NOMO-1 (cell line): ENCODE measurements at regions not wholly inside any gene's neighbourhood (a gene's known extent, or its start where the extent isn't known, plus 50 kb on each side); places are given as distances from the start of the nearest gene placed in this dataset.
A peak's percentile ranks its signal among the peaks of the same experiment; 100 is the strongest.
"Not testable (repeated sequence)": the region's sequence is repeated elsewhere in the genome, so short reads cannot be mapped to it uniquely, and the experiment has no call there.

ENCODE experiments used
- DNase-seq, 2 experiments: peaks; one replicate each; lab custom pipeline; 2025; ENCODE audit not compliant: unreplicated experiment in 2 of 2; lab: John Stamatoyannopoulos, UW

GRCh38 chr3:181354140-181354539 lies 357.6 kb upstream of the SOX2 start:
- DNase-seq = no peak

DNA sequence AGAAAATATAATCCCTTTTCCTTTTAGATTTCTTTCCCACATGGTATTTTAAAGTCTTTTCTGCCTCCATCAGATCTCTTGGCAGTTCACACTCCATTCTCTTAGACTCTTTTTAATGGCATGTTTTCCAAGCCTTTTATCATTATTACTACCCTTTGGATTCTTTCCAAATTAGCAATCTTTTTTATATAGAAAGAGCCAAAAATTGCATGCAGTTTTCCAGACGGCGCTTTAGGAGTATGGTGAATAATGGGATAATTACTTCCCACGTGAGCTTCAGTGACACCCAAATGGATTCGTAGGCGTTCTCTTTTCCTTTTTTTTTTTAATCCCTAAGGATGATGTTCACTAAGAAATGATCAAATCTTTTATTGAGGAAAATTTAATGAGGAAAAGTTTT lies 354.8 kb upstream of the DNAJC19 start:
- DNase-seq = no peak

DNA sequence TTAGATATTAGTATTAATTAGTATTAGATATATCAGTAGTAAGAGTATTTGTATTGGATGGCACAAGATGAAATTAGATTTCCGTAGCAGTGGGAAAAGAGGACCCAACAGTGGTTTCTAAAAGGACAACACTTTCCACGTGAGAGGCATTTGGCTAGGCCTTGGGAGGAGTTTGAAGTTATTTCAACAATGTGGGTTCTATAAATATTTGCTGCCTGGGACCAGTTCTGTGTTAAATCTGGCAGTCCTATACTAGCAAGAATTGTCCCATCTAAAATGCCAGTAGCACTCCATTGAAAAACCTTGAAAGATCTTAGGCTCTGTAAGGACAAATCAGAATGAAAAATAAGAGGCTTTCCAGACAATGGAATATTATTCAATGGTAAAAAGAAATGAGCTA lies 347.1 kb upstream of the DNAJC19 start:
- DNase-seq = no peak

GRCh38 chr3:181333394-181333793 lies 343.9 kb upstream of the DNAJC19 start:
- no peak for DNase-seq

DNA sequence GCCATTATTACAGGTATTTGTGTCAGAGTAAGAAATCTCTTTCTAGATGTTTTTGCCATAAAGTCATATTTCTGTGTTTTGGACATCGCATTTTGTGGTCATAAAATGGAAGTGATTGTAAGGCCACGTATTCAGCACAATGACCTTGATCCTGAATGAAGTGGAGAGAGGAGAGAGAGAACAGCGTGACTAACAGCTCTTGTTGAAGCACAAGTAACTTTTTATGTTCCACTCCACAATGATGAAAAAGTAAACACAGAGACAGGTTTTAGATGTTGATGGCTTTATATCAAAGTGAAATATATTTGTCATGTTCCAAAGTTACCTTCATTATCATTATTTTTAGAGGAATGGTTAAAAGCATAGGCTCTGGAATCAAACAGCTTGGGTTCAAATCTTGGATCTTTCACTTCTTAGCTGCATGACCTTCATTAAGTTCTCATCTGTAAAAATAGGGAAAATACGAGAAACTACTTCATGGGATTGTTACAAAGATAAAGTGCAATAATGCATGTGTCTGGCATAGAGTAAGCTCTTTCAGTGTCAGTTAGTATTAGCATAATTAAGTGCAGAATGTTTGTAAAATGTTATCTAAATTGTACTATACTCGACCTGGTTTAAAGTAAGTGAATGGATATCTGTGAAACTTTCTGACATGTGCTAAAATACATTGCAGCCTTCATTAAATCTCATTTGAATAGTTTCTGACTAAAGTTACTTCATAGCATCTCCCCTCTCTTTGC lies 341.5 kb upstream of the DNAJC19 start:
- no peak for DNase-seq

DNA sequence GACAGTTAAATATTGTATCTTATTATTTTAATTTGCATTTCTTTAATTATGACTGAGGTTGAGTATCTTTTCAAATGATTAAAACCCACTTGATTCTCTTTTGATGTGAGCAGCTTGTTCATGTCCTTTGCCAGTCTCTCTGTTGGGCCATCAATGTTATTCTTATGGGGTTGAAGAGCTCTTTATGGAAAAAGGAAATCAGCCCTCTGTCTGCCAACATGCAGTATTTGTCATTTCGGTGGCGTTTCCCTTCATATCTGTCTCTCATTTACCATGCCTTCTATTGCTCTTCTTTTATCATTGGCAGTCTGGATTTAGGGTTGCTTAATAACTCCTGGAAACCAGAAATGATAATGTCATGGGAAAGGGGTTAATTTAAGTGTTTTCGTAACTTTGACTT lies 340.7 kb upstream of the DNAJC19 start:
- DNase-seq = no peak

DNA sequence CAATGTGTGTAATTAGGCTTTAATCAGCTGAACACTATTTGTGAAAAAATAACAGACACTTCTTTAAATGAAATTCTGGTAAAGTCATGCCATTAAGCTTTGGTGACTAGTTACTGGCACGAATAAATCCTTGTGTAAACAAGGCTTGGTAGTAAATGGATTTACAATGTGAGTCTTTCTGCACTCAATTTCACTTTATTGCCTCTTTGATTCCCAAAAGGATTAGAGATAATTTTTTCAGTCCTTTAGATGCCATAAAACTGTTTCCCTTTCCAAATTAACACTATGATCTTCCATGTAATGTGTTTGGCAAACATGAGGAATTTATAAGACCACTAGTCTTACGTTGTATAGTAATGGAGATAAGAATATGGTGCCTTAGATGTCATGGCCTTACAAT lies 339.5 kb upstream of the DNAJC19 start:
- DNase-seq = no peak

DNA sequence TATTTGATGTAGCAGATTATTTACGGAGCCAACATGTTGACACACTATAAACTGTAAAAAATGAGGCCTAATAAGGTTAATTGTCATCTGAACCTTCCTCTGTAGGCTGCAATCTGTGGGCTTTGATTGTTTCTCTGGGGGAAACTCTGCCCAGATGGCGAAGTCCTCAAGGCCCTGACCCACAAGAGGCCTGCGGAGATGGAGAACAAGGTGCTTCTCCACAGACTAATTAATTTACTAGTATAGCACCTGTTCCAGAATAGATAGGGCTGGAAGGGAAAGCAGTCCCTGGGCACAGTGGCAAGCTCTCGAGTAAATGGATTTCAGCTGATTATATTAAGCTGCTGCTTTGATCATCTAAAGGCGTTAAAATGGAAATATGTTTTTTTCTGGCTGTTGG lies 338.8 kb upstream of the DNAJC19 start:
- no peak for DNase-seq

- no peak for DNase-seq
These were observed 337.8 kb upstream of the DNAJC19 start for GRCh38 chr3:181327349-181327748.

DNA sequence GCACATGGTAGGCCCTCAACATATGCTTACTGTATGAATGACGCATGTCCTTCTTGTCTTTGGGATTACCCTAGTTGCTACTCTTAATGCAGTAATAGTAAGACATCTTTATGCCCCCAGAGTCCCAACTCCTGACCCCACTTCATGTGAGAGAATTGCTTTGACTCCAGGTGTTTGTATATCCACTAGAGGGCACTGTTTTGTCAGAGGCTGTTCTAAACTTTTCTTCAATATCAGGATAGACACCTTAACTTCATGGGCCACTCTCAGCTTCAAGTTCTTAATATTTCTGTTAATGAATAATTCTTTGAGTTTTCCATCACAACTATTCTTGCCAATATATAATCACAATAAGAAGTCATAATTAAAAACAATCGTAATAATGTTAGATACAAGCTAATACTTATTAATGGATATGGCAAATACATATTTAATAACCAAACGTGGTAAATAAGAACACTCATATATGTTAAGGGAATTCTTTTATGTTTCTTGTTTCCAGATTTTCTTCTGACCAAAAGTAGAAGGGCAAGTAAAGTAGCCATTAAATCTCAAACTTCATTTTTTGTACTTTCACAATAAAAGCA lies 337.2 kb upstream of the DNAJC19 start:
- DNase-seq = peak; percentile 8 to 53

- DNase-seq = not testable (repeated sequence)
These were observed 335.0 kb upstream of the DNAJC19 start for GRCh38 chr3:181324516-181324915.

GRCh38 chr3:181318321-181318720 lies 328.8 kb upstream of the DNAJC19 start:
- DNase-seq = no peak

DNA sequence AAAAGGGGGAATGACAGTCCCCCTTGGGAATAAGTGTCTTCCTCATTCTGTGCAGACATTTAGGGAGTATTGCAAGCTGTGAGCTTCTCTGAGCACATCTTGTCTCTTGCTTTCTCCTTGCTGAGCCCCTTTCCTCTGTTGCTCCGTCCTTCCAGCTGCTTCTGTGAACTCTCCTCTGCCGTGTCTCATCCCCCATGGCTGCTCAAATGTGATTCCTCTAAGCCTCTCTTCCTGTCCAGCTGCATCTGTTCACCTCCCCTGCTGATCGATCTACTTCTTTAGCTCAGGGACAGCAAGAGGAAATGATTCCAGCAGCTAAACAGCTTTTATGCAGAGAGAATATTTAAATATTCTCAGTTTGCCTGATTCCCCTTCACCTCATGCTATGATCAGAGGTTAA lies 328.0 kb upstream of the DNAJC19 start:
- no peak for DNase-seq

- no peak for DNase-seq
These were observed 326.9 kb upstream of the DNAJC19 start for GRCh38 chr3:181316482-181316881.

- DNase-seq = no peak
These were observed 323.8 kb upstream of the DNAJC19 start for GRCh38 chr3:181313335-181313734.

GRCh38 chr3:181311186-181311585 lies 321.6 kb upstream of the DNAJC19 start:
- no peak for DNase-seq

DNA sequence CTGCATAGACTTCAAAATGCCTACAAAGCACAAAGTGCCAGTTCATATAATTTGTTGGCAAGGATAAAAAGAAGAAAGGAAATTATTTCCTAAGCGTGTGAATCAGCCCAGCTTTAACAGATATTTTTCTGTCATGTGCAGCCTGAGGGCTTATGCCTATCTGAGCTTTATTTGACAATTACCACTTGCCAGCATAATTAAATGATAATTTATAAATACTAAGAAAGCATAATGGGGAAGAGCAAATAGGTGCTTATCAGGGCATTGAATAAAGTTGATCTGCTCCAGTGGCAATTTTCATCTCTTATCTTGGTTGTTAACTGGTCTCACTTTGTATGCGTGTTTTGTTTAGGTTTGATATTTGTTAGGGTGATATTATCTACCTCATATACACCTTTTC lies 313.4 kb upstream of the DNAJC19 start:
- no peak for DNase-seq

DNA sequence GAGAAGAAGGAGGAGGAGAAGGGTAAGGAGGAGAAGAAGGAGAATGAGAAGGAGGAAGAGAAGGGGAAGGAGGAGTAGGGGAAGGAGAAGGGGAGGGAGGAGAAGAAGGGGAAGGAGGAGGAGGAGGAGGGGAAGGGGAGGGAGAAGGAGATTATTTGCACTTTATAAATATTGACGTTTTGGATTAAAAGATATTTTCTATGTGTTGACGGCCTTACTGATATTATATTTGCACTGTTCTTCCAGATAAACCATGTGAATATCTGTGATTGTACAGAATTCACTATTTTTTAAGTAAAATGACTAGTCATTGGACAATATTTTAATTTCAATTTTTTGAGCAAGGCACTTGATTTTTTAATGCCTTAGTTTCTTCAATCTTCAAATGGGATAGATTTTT lies 310.5 kb upstream of the DNAJC19 start:
- DNase-seq = no peak

DNA sequence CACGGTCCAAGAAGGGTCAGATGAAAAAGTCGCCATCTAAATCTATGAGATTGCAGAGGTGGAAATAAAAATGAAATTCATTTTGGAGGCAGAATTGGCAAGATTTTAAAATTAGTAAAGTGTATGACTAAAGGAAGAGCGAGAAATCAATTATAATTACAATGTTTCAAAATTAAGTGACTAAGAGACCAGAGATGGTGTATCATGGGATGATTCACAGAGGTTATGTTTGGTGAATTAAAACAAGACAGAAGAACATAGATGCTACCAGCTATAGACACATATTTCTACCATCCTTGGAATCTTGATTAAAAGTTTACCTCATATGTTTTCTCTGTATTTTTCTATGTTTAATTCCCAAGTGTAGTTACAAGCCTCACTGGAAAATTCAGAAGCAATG lies 308.9 kb upstream of the DNAJC19 start:
- DNase-seq = no peak

GRCh38 chr3:181292984-181293383 lies 303.4 kb upstream of the DNAJC19 start:
- no peak for DNase-seq

DNA sequence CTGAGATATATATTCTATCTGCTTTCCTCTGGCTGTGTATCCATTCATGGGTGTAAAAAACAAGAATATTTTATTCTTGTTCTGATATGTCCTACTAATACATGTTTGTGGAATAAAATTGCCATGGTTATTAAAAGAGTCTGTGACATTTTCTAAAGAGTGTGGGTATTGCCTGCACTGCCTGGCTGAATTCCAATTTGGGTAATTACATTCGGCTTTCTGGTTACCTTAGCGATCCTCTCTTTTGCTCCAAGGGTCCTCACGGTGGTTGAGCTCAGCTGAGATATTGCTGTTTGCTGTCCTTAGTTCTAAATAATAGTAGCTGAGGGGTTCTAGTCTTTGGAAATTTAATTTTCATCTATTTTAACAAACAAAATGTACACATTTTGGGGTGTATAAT lies 301.4 kb upstream of the DNAJC19 start:
- DNase-seq = no peak

DNA sequence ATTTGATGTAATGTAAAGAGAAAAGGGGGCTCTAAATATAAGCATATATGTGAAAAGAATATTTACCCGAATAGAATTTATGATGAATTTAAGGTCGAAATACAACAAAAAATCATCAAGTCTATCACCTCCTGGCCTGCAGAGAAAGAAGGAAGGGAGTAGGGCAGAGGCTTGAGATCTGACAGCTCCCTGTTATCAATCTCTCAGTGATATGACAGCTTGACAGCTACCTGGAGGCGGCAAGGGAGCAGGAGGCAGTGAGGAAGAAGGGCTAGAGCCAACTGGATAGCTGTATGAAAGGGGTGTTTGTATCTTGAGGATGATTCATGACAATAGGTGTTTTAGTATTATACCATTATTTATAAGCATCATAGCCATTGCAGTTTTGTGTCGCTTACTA lies 299.8 kb upstream of the DNAJC19 start:
- no peak for DNase-seq

DNA sequence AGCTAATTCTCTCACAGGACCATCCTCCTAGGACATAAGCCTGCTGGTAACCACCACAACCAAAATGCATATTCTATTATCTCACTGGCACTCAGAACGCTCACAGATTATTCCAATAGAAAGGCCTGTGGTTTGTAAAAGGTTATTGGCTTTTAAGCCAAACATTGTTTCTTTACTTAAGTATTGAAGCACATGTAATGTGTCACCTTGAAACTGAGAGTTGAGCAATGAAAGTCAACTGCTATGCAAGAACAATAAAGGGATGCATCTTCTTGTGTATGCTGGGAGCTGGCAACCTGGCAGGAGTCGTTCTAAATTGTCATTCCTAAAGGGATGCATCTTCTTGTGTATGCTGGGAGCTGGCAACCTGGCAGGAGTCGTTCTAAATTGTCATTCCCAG lies 298.6 kb upstream of the DNAJC19 start:
- no peak for DNase-seq
